ENCODE measurements at regions not wholly inside any gene's neighbourhood (a gene's known extent, or its start where the extent isn't known, plus 50 kb on each side); places are given as distances from the start of the nearest gene placed in this dataset.

DNA sequence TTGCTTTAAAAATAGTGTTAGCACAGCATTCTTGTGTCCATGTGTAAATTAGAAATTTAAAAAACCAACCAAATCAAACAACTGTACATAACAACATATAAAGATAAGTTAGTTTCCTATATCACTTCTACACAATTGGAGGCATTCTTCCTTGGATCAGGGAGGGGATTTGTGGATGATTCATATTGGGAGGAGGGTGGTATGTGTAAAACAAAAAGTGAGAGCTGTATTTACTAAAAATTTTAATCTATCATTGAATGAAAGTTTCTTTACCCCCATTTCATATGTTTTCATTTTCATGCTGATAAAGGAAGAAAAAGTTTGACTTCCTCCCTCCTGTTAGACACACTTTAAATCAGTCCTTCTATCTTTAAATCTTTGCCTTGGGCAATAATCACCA, 325.0 kb downstream of the SATB1 start:
- TF ChIP-seq POLR2A (IDR thresholded peaks at IDR 0.05; ENCODE audit: extremely low read depth, insufficient read length): no peak
- TF ChIP-seq, protein P1, sequence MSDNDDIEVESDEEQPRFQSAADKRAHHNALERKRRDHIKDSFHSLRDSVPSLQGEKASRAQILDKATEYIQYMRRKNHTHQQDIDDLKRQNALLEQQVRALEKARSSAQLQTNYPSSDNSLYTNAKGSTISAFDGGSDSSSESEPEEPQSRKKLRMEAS (IDR thresholded peaks at IDR 0.05; ENCODE audit: low read depth, low read length): no peak
- no peak for TF ChIP-seq MYC (IDR thresholded peaks at IDR 0.05; ENCODE audit: low read depth, low read length)
- TF ChIP-seq, protein P2, sequence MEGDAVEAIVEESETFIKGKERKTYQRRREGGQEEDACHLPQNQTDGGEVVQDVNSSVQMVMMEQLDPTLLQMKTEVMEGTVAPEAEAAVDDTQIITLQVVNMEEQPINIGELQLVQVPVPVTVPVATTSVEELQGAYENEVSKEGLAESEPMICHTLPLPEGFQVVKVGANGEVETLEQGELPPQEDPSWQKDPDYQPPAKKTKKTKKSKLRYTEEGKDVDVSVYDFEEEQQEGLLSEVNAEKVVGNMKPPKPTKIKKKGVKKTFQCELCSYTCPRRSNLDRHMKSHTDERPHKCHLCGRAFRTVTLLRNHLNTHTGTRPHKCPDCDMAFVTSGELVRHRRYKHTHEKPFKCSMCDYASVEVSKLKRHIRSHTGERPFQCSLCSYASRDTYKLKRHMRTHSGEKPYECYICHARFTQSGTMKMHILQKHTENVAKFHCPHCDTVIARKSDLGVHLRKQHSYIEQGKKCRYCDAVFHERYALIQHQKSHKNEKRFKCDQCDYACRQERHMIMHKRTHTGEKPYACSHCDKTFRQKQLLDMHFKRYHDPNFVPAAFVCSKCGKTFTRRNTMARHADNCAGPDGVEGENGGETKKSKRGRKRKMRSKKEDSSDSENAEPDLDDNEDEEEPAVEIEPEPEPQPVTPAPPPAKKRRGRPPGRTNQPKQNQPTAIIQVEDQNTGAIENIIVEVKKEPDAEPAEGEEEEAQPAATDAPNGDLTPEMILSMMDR (IDR thresholded peaks at IDR 0.05; ENCODE audit: low read depth, low read length): no peak
- H3K4me3 ChIP-seq (ENCODE audit: low read depth, low read length): no peak overlapping the region
- DNase-seq (ENCODE audit: low read depth): no peak

DNA sequence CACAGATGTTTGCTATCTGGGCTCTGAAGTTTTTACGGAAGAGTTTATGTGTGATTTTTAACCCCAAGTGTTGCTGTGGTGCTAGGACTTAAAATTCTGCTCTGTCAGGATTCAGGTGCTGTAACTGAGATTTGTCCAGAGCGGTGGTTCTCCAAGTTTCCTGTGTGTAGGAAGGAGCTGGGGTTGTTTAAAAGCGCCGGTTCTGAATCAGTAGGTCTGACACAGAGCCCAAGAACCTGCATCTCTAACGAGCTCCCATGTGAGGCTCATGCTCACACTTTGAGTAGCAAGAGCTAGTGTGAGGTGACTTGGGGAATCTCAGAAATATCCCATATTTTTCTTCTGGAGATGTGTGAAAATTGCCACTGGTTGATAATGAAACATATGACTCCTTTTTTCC, 325.5 kb downstream of the SATB1 start:
- TF ChIP-seq, protein P1 (IDR thresholded peaks at IDR 0.05; ENCODE audit: low read depth, low read length): no peak
- TF ChIP-seq POLR2A (IDR thresholded peaks at IDR 0.05; ENCODE audit: extremely low read depth, insufficient read length) (no peak), MYC (IDR thresholded peaks at IDR 0.05; ENCODE audit: low read depth, low read length) (no peak)
- TF ChIP-seq, protein P2 (IDR thresholded peaks at IDR 0.05; ENCODE audit: low read depth, low read length): no peak

DNA sequence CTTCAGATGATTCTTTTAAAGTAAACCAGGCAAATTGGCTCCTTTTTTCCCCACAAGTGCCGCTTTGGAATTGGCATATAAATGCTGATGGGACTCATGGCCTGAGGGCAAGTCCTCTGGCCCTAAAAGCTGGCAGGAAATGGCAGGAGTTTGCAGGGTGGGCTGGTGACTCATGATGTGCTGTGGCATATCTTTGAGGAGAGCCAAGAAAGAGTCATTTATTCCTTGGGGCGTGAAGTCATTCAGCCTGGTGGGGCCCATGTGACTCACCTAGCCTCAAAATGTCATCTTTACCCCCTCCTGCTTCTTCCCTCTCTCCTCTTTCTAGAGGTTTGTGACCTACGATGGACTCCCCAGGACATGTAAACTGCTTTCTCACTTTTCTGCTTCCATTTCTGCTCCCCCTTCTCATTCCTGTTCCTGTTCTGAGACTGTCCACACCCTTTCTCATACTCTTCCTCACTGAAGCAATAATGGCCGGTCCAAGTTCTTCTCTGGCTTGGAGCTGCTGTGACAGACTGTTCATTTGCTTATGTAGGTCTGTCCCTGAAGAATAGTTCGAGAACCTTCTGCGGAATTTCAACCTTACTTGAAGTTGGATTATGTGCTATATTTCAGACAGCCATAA, 326.1 kb downstream of the SATB1 start:
- H3K4me3 ChIP-seq (ENCODE audit: low read depth, low read length): no peak overlapping the region
- peak; percentile 81 for DNase-seq (ENCODE audit: low read depth)
- TF ChIP-seq, protein P2 (IDR thresholded peaks at IDR 0.05; ENCODE audit: low read depth, low read length): no peak
- TF ChIP-seq, protein P1 (IDR thresholded peaks at IDR 0.05; ENCODE audit: low read depth, low read length): peak; percentile 66; the same call in 1 of the 2 replicates

More for the DNA sequence above, 325.5 kb downstream of the SATB1 start:
- no peak overlapping the region for H3K4me3 ChIP-seq (ENCODE audit: low read depth, low read length)
- no peak for DNase-seq (ENCODE audit: low read depth)

DNA sequence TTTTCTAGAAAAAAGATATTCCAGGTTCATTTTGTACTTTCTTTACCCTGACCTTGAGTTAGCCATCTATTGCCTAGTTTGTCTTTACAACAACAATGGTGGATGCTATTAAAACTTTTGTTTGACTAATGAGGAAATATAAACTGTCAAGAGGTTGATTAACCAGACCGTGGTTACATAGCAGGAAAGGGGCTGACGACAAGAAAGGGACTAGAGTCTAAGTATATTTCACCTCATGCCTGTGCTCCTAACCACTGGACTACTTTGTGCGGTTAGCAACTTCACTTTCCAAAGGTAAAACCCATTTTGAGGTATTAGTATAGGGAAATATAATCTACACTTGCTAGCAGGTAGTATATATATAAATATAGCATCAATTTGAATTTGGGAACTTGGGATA, 327.1 kb downstream of the SATB1 start:
- H3K4me3 ChIP-seq (ENCODE audit: low read depth, low read length): no peak overlapping the region
- peak; percentile 51 for DNase-seq (ENCODE audit: low read depth)
- TF ChIP-seq POLR2A (IDR thresholded peaks at IDR 0.05; ENCODE audit: extremely low read depth, insufficient read length) (no peak), MYC (IDR thresholded peaks at IDR 0.05; ENCODE audit: low read depth, low read length) (no peak)
- TF ChIP-seq, protein P1 (IDR thresholded peaks at IDR 0.05; ENCODE audit: low read depth, low read length): no peak
- TF ChIP-seq, protein P2 (IDR thresholded peaks at IDR 0.05; ENCODE audit: low read depth, low read length): no peak

DNA sequence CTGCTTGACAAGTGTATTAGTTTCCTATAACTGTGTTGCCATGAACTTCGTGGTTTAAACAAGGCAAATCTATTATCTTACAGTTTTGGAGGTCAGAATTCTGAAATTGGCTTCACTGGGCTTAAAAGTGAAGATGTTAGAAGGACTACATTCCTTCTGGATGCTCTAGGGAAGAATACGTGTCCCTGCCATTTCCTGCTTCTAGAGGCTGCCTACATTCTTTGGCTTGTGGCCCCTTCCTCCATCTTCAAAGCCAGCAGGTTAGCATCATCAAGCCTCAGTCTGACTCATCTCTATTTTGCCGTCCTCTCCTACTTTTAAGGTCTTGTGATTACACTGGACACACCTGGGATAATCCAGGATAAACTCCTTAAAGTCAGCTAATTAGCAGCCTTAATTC, 327.7 kb downstream of the SATB1 start:
- no peak for DNase-seq (ENCODE audit: low read depth)
- H3K4me3 ChIP-seq (ENCODE audit: low read depth, low read length): no peak overlapping the region
- TF ChIP-seq, protein P1 (IDR thresholded peaks at IDR 0.05; ENCODE audit: low read depth, low read length): no peak
- TF ChIP-seq MYC (IDR thresholded peaks at IDR 0.05; ENCODE audit: low read depth, low read length): no peak
- TF ChIP-seq, protein P2 (IDR thresholded peaks at IDR 0.05; ENCODE audit: low read depth, low read length): no peak
- TF ChIP-seq POLR2A (IDR thresholded peaks at IDR 0.05; ENCODE audit: extremely low read depth, insufficient read length): no peak

Data from NB4 (cell line).